Stomach (tissue), 4 donors: ENCODE measurements at regions not wholly inside any gene's neighbourhood (a gene's known extent, or its start where the extent isn't known, plus 50 kb on each side); places are given as distances from the start of the nearest gene placed in this dataset.

Experiments
- CTCF ChIP-seq, 7 experiments: fragments of 450-650 bp in 4 of 7; fragments of 200-600 bp in 3 of 7; sonication (generic) in 3 of 7; IDR thresholded peaks; one replicate each; pipeline ENCODE4 v1.5.1; 2016 to 2019; ENCODE audit warnings: antibody characterized with exemption in 7 of 7, control low read depth in 2 of 7, mild to moderate bottlenecking in 1 of 7
- EP300 ChIP-seq: sonication (generic); formaldehyde crosslinking; IDR thresholded peaks from one replicate; pipeline ENCODE4 v1.6.1; 2017; ENCODE audit warnings: antibody characterized with exemption
- POLR2A ChIP-seq, 4 donors: fragments of 450-650 bp; IDR thresholded peaks; one replicate each; pipeline ENCODE4 v1.6.1; 2016; ENCODE audit warnings: antibody characterized with exemption in 4 of 4, control low read depth in 2 of 4, mild to moderate bottlenecking in 1 of 4, moderate library complexity in 1 of 4

GRCh38 chr4:126191536-126191935 is 876.8 kb downstream of the FAT4 start:
- TF ChIP-seq CTCF (IDR thresholded peaks at IDR 0.05) (no peak), POLR2A (IDR thresholded peaks at IDR 0.05) (no peak), EP300 (no peak)
